Spinal cord (tissue), 9 donors: ENCODE measurements at regions not wholly inside any gene's neighbourhood (a gene's known extent, or its start where the extent isn't known, plus 50 kb on each side); places are given as distances from the start of the nearest gene placed in this dataset.

Source experiments
- DNase-seq, 6 donors: peaks; one replicate each; pipeline versions ENCODE4 v3.0.0 to v3.0.0-alpha.2; 2013 to 2015; ENCODE audit warnings: low spot score in 6 of 6, low read depth in 4 of 6
- H3K27ac ChIP-seq: one replicate; pipeline ENCODE4 v1.5.1; 2013; ENCODE audit warnings: low read depth, low read length, control low read depth
- H3K27me3 ChIP-seq: one replicate; pipeline ENCODE4 v1.6.1; 2013; ENCODE audit warnings: low read length; ENCODE audit not compliant: control insufficient read depth, insufficient read depth
- H3K36me3 ChIP-seq: one replicate; pipeline ENCODE4 v1.6.1; 2013; ENCODE audit warnings: low read length; ENCODE audit not compliant: control insufficient read depth, insufficient read depth
- H3K4me1 ChIP-seq: one replicate; pipeline ENCODE4 v1.6.1; 2013; ENCODE audit warnings: low read length; ENCODE audit not compliant: control insufficient read depth, insufficient read depth
- H3K4me3 ChIP-seq: one replicate; pipeline ENCODE4 v1.5.1; 2013; ENCODE audit warnings: low read depth, low read length, control low read depth
- H3K9me3 ChIP-seq: one replicate; pipeline ENCODE4 v1.6.1; 2013; ENCODE audit warnings: low read length; ENCODE audit not compliant: control insufficient read depth, insufficient read depth
- WGBS: methylation state at CpG from one replicate; pipeline ENCODE4 v1.1.5; 2013; ENCODE audit warnings: missing lambda C conversion rate; ENCODE audit not compliant: insufficient coverage; 5-methylcytosine and 5-hydroxymethylcytosine counted together
- donor health status: healthy.

- Histone ChIP-seq H3K27me3 (no peaks in the 10 kb centered on the region), H3K4me1 (no peaks in the 10 kb centered on the region), H3K4me3 (no peak overlapping the region), H3K27ac (no peak overlapping the region), H3K9me3 (no peaks in the 10 kb centered on the region), H3K36me3 (no peaks in the 10 kb centered on the region)
- no CpG with 5 or more reads among the region's 3 CpGs for WGBS
- no peak for DNase-seq
Observed at GRCh38 chr7:25770670-25771069, 381.3 kb upstream of the NFE2L3 start.

- no peak overlapping the region for H3K27ac ChIP-seq
- H3K4me3 ChIP-seq, result no peak overlapping the region
- no peaks in the 10 kb centered on the region for H3K9me3 ChIP-seq
- no peak for DNase-seq
- no peaks in the 10 kb centered on the region for H3K36me3 ChIP-seq
- no peaks in the 10 kb centered on the region for H3K4me1 ChIP-seq
- H3K27me3 ChIP-seq, result no peaks in the 10 kb centered on the region
- no CpG with 5 or more reads among the region's 4 CpGs for WGBS
Observed at GRCh38 chr7:25771491-25771890, 380.5 kb upstream of the NFE2L3 start.

GRCh38 chr7:25772802-25773201 lies 379.2 kb upstream of the NFE2L3 start:
- H3K4me1 ChIP-seq, result peaks cover 2% of the 10 kb centered on the region
- no peak overlapping the region for H3K4me3 ChIP-seq
- no peaks in the 10 kb centered on the region for H3K36me3 ChIP-seq
- no peak for DNase-seq
- no peaks in the 10 kb centered on the region for H3K9me3 ChIP-seq
- no peaks in the 10 kb centered on the region for H3K27me3 ChIP-seq
- H3K27ac ChIP-seq, result no peak overlapping the region
- WGBS, result no CpG with 5 or more reads among the region's 4 CpGs

- WGBS, result 100% methylated on average over 1 of the region's 1 CpG
- H3K4me1 ChIP-seq, result peaks cover 2% of the 10 kb centered on the region
- no peak overlapping the region for H3K27ac ChIP-seq
- H3K36me3 ChIP-seq, result no peaks in the 10 kb centered on the region
- DNase-seq, result no peak
- H3K27me3 ChIP-seq, result no peaks in the 10 kb centered on the region
- no peak overlapping the region for H3K4me3 ChIP-seq
- H3K9me3 ChIP-seq, result no peaks in the 10 kb centered on the region
Observed at GRCh38 chr7:25774675-25775074, 377.3 kb upstream of the NFE2L3 start.

GRCh38 chr7:25775570-25775969 lies 376.4 kb upstream of the NFE2L3 start:
- WGBS, result no CpG with 5 or more reads among the region's 4 CpGs
- Histone ChIP-seq H3K27me3 (no peaks in the 10 kb centered on the region), H3K4me3 (no peak overlapping the region), H3K9me3 (no peaks in the 10 kb centered on the region), H3K4me1 (peaks cover 2% of the 10 kb centered on the region), H3K36me3 (no peaks in the 10 kb centered on the region), H3K27ac (no peak overlapping the region)
- DNase-seq, result no peak

- Histone ChIP-seq H3K4me1 (peaks cover 2% of the 10 kb centered on the region), H3K27ac (no peak overlapping the region), H3K36me3 (no peaks in the 10 kb centered on the region), H3K27me3 (no peaks in the 10 kb centered on the region), H3K9me3 (no peaks in the 10 kb centered on the region), H3K4me3 (no peak overlapping the region)
- 14% methylated on average over 1 of the region's 3 CpGs for WGBS
- peak in 1 of 6 donors; percentile 33 for DNase-seq
Observed at GRCh38 chr7:25775999-25776743, 375.8 kb upstream of the NFE2L3 start.

- no peak overlapping the region for H3K27ac ChIP-seq
- 90% methylated on average over 1 of the region's 1 CpG for WGBS
- no peaks in the 10 kb centered on the region for H3K27me3 ChIP-seq
- no peak overlapping the region for H3K4me3 ChIP-seq
- H3K9me3 ChIP-seq, result no peaks in the 10 kb centered on the region
- no peak for DNase-seq
- H3K4me1 ChIP-seq, result peaks cover 2% of the 10 kb centered on the region
- H3K36me3 ChIP-seq, result no peaks in the 10 kb centered on the region
Observed at GRCh38 chr7:25776744-25777123, 375.3 kb upstream of the NFE2L3 start.

- no peak overlapping the region for H3K27ac ChIP-seq
- no peaks in the 10 kb centered on the region for H3K9me3 ChIP-seq
- H3K4me3 ChIP-seq, result no peak overlapping the region
- no peaks in the 10 kb centered on the region for H3K27me3 ChIP-seq
- DNase-seq, result no peak
- WGBS, result 51% methylated on average over 8 of the region's 11 CpGs
- peaks cover 2% of the 10 kb centered on the region for H3K4me1 ChIP-seq
- H3K36me3 ChIP-seq, result no peaks in the 10 kb centered on the region
Observed at GRCh38 chr7:25777969-25778708, 373.9 kb upstream of the NFE2L3 start.

GRCh38 chr7:25779002-25779546 lies 372.9 kb upstream of the NFE2L3 start:
- Histone ChIP-seq H3K36me3 (no peaks in the 10 kb centered on the region), H3K9me3 (no peaks in the 10 kb centered on the region), H3K27me3 (no peaks in the 10 kb centered on the region), H3K27ac (no peak overlapping the region), H3K4me3 (no peak overlapping the region), H3K4me1 (peaks cover 2% of the 10 kb centered on the region)
- whole genome bisulfite sequencing, result 81% methylated on average over 2 of the region's 3 CpGs
- DNase-seq, result no peak

- WGBS, result 100% methylated on average over 2 of the region's 2 CpGs
- no peak for DNase-seq
- Histone ChIP-seq H3K4me3 (no peak overlapping the region), H3K9me3 (no peaks in the 10 kb centered on the region), H3K27ac (no peak overlapping the region), H3K36me3 (no peaks in the 10 kb centered on the region), H3K27me3 (no peaks in the 10 kb centered on the region), H3K4me1 (peaks cover 2% of the 10 kb centered on the region)
Observed at GRCh38 chr7:25780904-25781303, 371.1 kb upstream of the NFE2L3 start.
